ENCODE measurements at regions not wholly inside any gene's neighbourhood (a gene's known extent, or its start where the extent isn't known, plus 50 kb on each side); places are given as distances from the start of the nearest gene placed in this dataset.

GRCh38 chr11:10387206-10388083, 67.6 kb upstream of the AMPD3 start:
- FAIRE-seq: no peak

GRCh38 chr11:10388101-10388500, 67.0 kb upstream of the AMPD3 start:
- no peak for FAIRE-seq

GRCh38 chr11:10388574-10388973, 66.5 kb upstream of the AMPD3 start:
- FAIRE-seq: no peak

- FAIRE-seq: no peak
Measured at GRCh38 chr11:10390375-10390774, 64.7 kb upstream of the AMPD3 start.

- FAIRE-seq: no peak
Measured at GRCh38 chr11:10392095-10393079, 62.7 kb upstream of the AMPD3 start.

- no peak for FAIRE-seq
Measured at GRCh38 chr11:10394229-10395101, 60.6 kb upstream of the AMPD3 start.

- FAIRE-seq: no peak
Measured at GRCh38 chr11:10395166-10395897, 59.7 kb upstream of the AMPD3 start.

- no peak for FAIRE-seq
Measured at GRCh38 chr11:10396771-10397170, 58.3 kb upstream of the AMPD3 start.

- no peak for FAIRE-seq
Measured at GRCh38 chr11:10397226-10397987, 57.7 kb upstream of the AMPD3 start.

GRCh38 chr11:10398525-10398924, 56.5 kb upstream of the AMPD3 start:
- FAIRE-seq: no peak

- FAIRE-seq: no peak
Measured at GRCh38 chr11:10400856-10401255, 54.2 kb upstream of the AMPD3 start.

GRCh38 chr11:10401256-10401655, 53.8 kb upstream of the AMPD3 start:
- FAIRE-seq: no peak

GRCh38 chr11:10401696-10402392, 53.2 kb upstream of the AMPD3 start:
- no peak for FAIRE-seq
